NCI-H446 treated with DMSO at 0.1 percent for 48 hours (cell line): ENCODE measurements at regions not wholly inside any gene's neighbourhood (a gene's known extent, or its start where the extent isn't known, plus 50 kb on each side); places are given as distances from the start of the nearest gene placed in this dataset.

Experiments
- DNase-seq: peaks from one replicate; lab custom pipeline; 2025; lab: John Stamatoyannopoulos, UW

DNA sequence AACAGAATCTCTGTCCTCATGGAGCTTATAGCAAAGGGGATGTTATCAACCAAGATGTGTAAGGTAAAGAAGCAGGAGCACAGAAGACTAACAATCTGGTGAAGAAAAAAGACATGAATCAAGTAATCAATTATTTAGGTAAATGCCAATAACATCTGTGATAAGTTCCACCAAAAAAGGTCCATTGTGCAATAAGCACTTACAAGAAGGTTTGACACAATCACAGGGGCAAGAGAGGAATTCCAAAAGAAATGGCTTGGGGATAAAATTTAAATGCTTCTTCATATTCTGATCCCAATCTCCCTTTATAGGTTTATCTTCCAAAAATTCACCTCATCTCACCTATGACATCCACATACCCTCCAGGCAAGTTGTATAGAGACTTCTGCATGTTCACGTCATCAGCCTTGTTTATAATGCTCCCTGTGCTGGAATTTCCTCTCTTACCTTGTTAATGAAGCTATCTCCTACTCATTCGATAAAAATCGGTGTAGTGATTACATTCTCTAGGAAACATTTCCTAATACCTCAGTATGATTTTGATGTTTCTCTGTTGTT is 53.6 kb upstream of the DPT start:
- no peak for DNase-seq

DNA sequence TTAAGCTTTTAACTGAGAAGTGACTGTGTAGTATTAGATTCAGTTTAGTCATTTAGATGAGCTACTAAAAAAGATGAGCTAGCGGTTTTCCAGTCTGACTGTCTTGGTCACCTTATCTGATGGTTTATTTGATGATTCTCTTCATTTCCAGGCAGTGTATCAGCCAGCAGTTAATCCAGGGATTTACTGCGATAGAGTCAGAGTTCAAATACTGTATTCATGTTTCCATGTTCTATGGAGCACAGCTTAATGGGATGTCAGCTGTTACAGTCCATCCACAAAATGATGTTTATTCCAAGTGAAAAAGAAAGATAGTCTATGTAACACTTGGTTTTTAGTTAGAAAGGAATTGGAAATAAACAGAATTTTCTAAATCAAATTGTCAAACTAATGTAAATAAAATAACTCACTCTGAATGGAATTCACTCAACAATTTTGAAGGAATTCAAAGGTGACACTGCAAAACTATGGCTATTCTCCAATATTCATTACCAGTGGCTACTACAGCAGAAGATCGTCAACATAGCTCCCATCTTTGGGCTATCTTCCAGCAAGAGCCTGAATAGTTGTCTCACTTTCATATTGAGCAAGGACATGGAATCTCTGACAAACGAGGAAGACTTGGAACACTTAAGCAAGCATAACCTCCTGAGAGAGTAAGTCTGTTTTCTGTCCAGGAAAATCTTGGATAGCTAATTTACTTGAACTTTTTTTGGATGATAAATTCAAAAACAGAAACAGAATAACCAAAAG is 54.6 kb upstream of the DPT start:
- peak; percentile 17 for DNase-seq

DNA sequence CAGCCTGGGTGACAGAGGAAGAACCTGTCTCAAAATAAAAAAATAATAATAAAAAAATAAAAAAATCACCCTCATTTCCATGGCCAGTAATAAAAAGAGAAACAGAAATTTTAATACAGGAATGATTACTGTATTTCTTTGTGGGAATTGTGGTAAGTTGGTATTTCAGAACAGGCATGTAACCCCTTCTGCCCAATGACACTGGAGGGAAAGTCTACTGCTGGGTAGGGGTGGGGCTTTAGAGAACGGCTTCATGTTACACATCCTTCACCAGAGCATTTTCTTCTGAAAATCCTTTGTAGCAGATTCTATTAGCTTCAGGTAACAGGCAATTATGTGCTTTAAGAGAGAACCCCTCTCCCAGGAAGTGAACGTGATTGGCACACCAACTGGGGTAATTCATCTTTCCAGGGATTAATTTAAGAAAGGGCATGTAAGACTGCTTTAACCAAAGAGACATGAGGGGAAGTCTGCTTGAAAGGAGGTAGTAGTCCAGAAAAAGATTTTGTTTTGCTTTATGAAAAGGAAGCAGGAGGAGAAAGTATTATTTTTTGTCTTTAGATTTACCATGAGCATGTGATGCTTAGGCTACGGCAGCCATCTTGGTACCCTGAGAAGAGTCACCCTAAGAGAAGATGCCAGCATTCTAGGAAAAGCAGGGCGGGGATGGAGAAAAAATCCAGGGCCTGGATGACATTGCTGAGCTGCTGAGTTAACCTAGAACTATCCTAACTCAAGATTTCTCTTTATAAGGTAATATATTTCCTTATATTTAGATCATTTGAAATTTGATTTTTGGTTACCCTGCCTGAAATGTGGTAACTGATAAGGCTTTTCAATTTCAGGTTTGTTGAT is 57.7 kb upstream of the DPT start:
- no peak for DNase-seq

DNA sequence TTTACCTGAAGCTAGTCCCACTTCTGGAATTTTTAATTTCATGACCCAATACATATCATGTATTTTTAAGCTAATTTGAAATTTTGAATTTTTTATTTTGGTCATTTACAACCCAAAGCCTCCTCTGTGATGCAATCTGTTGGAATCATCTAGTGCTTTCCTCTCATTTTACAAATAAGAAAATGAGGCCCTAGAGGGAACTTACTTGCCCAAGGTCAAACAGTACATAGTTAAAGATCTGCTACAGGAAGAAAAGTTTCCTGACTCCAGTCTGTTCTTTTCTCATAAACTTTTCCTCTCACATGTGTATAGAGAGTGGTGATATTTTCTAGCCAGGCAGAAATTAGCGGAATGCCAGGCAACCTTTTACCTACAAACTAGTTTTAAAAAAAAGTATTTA is 59.3 kb upstream of the DPT start:
- DNase-seq = no peak

DNA sequence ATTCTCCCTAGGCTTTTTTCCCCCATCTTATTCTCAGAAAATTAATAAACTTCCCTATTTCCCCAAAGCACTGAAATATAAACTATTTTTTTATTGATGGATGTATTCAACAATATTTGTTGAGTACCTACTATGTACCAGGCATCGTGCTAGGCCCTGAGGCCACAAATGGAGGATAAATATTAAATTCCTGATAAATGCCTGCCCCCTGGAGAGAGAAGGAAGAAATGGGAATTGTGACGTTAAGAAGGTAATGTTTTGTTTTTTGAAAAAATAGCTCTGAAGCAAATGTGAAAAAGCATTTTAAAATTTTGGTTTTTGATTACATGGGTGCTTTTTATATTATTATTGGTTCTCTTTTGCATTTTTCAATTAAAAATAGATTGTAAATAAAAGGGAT is 60.5 kb upstream of the DPT start:
- no peak for DNase-seq

GRCh38 chr1:168792142-168792541 is 63.1 kb upstream of the DPT start:
- no peak for DNase-seq

GRCh38 chr1:168792592-168793125 is 63.7 kb upstream of the DPT start:
- no peak for DNase-seq

- no peak for DNase-seq
Measured at GRCh38 chr1:168794057-168794456, 65.1 kb upstream of the DPT start.

DNA sequence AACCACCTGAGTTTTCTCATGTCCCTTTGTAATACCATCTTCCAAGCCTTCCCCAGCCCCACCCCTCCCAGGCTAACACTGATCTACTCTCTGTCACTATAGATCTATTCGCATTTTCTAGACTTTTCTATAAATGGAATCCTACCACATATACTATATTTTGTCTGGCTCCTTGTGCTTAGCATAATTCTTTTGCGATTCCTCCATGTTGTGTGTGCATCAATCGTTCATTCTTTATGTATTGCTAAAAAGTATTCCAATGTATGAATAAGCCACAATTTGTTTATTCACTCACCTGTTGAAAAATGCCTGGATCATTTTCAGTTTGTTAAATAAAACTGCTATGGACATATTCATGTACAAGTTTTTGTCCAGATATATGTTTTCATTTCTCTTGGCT is 66.7 kb upstream of the DPT start:
- no peak for DNase-seq

DNA sequence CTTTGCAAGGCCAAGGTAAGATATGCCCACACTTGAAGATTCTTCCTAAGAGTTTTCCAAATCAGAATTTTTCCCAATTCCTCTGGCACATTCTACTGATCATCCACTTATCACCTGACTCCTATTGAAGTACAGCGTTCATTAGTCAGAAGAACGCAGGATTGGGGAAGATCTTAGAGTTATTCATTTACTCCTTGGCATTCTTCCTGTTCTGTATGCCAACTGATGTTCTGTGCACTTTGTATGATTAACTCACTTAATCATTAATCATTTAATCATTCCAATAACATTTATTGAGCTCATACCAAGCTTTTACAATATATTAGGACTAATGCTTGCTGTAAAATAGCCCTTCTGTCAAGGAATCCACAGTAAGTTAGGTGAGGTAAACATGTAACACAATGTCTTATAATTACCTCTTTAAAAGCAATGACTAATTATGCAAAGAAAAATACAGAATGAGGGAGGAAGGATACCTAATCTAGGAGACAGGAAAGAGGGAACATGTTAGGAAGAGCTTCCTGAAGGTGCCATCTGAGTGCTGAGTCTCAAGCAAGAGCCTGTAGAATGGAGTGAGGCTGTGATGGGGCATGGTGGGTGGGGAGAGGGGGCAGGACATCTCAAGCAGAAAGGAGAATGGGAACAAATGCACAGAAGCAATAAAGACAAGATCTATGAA is 71.1 kb upstream of the DPT start:
- no peak for DNase-seq

DNA sequence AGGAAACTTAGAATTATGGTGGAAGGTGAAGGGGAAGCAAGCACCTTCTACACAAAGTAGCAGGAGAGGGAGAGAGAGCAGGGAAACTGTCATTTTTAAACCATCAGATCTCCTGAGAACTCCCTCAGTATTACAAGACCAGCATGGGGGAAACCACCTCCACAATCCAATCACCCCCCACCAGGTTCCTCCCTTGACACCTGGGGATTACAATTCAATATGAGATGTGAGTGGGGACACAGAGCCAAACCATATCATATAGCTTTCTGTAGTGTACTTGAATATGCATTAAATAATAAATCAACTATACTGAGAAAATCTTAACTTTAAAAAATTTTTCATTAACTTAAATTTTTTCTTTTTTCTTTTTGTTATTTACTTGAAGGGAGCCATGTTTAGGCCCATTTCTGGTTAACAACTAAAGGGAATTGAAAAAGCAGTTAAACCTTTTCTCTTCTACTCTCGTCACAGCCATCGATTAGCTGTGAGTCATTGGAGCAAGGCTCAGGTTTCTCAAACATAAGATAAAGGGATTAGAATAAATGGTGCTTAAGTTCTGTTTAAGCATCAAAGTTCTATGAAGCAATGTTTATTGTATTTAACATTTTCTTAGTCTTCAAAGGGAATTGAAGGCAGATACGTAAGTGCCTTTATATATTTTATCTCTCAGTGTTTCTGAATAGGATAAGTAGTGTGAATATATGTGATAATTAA is 72.2 kb upstream of the DPT start:
- DNase-seq = no peak

- peak; percentile 31 for DNase-seq
Measured at GRCh38 chr1:168803806-168804510, 75.0 kb upstream of the DPT start.

DNA sequence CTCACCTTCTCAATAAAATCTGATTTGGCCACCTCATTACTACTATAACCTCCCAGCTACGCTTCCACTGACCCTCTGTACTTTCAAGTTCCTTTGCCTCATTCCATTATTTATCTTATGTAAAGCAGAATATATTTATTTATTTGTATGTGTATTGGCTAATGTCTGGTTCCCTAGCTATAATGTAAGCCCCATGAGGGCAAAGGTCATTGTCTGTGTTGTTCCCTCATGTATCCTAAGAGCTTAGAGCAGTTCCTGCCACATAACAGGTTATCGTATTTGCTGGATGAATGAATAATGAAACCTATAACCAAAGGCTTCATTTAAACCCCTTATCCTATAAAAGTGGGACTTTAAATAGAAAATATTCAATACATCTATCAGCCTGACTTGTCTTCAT is 77.9 kb upstream of the DPT start:
- DNase-seq = no peak

DNA sequence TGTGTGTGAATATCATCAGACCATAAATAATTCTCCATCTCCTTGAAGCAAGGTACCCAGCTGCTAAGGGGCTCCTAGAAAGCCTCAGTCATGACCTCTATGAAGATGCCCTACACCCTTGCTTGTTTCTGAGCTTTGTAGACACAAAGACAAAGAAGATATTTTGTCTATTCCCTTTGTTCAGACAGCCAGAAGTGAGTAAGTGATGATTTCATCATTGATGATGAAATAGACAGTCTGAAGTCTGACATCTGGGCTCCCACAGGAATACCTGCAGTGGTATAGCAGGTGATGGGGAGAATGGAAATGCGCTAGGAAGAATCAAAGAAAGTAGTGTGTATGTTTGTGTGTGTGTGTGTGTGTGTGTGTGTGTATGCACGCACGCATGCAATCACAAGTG is 82.2 kb upstream of the DPT start:
- no peak for DNase-seq

DNA sequence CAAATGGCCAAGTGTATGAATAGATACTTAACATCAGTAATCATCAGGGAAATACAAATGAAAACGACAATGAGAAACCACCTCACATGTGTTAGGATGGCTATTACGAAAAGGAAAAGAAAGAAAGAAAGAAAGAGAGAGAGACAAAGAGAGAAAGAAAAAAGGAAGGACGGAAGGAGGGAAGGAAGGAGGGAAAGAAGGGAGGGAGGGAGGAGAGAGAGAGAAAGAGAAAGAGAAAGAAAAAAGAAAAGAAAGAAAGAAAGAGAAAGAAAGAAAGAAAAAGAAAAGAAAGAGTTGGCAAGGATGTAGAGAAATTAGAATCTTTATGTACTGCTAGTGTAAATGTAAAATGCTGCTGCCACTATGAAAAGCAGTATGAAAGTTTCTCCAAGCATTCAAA is 90.7 kb upstream of the DPT start:
- no peak for DNase-seq

GRCh38 chr1:168821434-168821833 is 92.4 kb upstream of the DPT start:
- no peak for DNase-seq

DNA sequence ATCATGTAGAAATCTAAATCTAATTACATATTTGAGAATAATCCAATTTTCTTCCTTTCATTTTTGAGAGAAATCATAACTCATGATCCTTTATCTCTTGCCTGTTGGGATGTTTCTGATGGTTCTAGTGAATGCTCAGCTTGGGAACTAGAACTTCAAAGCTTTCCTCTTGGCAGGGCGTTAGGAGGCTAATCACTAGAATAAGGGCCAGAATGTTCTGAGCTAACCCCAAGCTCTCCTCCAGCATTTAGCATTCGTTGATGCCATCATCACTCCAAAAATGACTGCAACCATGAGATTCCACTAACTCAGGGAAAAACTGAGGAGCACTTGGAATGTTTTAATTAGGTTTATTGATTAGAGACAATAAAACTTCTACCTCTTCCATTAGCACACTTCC is 93.9 kb upstream of the DPT start:
- DNase-seq = no peak

DNA sequence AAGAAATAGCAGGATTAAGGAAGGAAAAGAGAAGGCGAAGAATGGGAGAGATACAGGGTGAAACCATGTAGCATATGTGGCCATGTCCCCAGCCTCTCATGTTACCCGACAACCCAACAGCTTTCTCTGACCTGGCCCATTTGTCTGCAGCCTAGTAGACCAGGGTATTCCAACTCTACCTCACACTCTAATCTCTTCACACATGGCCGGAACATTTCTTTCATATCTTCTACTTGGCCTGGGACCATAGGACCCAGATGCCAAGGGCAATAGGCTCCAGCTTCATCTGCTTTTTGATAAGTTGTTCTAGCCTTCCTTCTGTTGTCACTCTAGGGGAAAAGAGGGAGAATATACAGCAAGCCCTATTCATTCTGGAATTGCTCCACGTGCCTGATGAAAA is 95.0 kb upstream of the DPT start:
- DNase-seq = no peak

GRCh38 chr1:168824418-168825065 is 95.5 kb upstream of the DPT start:
- no peak for DNase-seq

DNA sequence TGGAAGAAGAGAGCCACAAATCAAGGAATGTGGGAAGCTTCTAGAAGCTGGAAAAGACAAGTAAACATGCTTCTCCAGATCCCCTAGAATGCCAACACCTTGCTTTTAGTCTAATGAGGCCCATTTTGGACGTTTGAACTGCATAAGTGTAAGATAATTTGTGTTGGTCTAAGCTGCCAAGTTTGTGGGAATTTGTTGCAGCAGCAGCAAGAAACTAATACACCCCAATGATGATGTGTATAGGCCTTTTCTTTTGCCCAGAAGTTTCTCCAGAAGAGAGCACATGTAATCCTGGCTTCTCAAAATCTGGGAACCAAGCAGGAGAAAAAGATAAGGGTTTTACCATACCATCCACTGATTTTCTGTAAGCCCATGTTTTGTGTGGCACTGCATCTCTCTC is 96.1 kb upstream of the DPT start:
- DNase-seq = no peak

GRCh38 chr1:168825820-168826219 is 96.8 kb upstream of the DPT start:
- no peak for DNase-seq
